GM23338 (cell line): ENCODE measurements at regions not wholly inside any gene's neighbourhood (a gene's known extent, or its start where the extent isn't known, plus 50 kb on each side); places are given as distances from the start of the nearest gene placed in this dataset.

Experiments used
- ATAC-seq: fragments of 200-7000 bp; cut with Tn5 transposase; 3 replicates; pipeline ENCODE4 v1.9.1; 2020
- DNase-seq: peaks from one replicate; pipeline ENCODE4 v3.0.0-alpha.2; 2015; ENCODE audit warnings: low spot score
- H2AFZ ChIP-seq: fragments of 200-600 bp; sonication (generic); 2 replicates; pipeline ENCODE4 v1.8.0; 2016; ENCODE audit warnings: antibody characterized with exemption, mild to moderate bottlenecking, moderate library complexity
- H3F3A ChIP-seq: fragments of 200-600 bp; sonication (generic); replicated peaks from 2 replicates; pipeline ENCODE4 v1.8.0; 2017; ENCODE audit warnings: antibody characterized with exemption, mixed run types, low read depth
- H3K27ac ChIP-seq: fragments of 200-600 bp; sonication (generic); 2 replicates; pipeline ENCODE4 v1.6.1; 2016; ENCODE audit warnings: low read depth
- H3K27me3 ChIP-seq: fragments of 200-600 bp; sonication (generic); 2 replicates; pipeline ENCODE4 v1.8.0; 2016; ENCODE audit warnings: mild to moderate bottlenecking, mixed run types, moderate library complexity; ENCODE audit not compliant: insufficient read depth
- H3K36me3 ChIP-seq: fragments of 200-600 bp; sonication (generic); 2 replicates; pipeline ENCODE4 v1.8.0; 2016; ENCODE audit warnings: mild to moderate bottlenecking; ENCODE audit not compliant: insufficient read depth
- H3K4me1 ChIP-seq: fragments of 200-600 bp; sonication (generic); 2 replicates; pipeline ENCODE4 v1.8.0; 2016; ENCODE audit warnings: mild to moderate bottlenecking, moderate library complexity; ENCODE audit not compliant: insufficient read depth
- H3K4me2 ChIP-seq: fragments of 200-600 bp; sonication (generic); 2 replicates; pipeline ENCODE4 v1.7.1; 2017; ENCODE audit warnings: mixed run types
- H3K4me3 ChIP-seq: fragments of 200-600 bp; sonication (generic); 2 replicates; pipeline ENCODE4 v1.6.1; 2016; ENCODE audit warnings: mixed run types
- H3K79me2 ChIP-seq: fragments of 200-600 bp; sonication (generic); replicated peaks from 2 replicates; pipeline ENCODE4 v1.8.0; 2017; ENCODE audit warnings: mild to moderate bottlenecking; ENCODE audit not compliant: insufficient read depth
- H3K9me2 ChIP-seq: fragments of 200-600 bp; sonication (generic); 2 replicates; pipeline ENCODE4 v1.8.0; 2017; ENCODE audit not compliant: insufficient read depth
- H4K20me1 ChIP-seq: fragments of 200-600 bp; sonication (generic); replicated peaks from 2 replicates; pipeline ENCODE4 v1.8.0; 2017; ENCODE audit warnings: mild to moderate bottlenecking; ENCODE audit not compliant: insufficient read depth
- H3K27ac Mint-ChIP-seq: 2 replicates; pipeline ENCODE4 v1.8.0; 2020; ENCODE audit warnings: inconsistent platforms, mild to moderate bottlenecking, moderate library complexity, mixed read lengths
- H3K27me3 Mint-ChIP-seq: 3 replicates; pipeline ENCODE4 v1.8.0; 2022; ENCODE audit warnings: low read depth, mild to moderate bottlenecking, moderate library complexity, mixed read lengths, inconsistent platforms; ENCODE audit not compliant: insufficient read depth, poor library complexity
- H3K36me3 Mint-ChIP-seq: 3 replicates; pipeline ENCODE4 v1.8.0; 2021; ENCODE audit warnings: low read depth, mild to moderate bottlenecking, inconsistent platforms, moderate library complexity, mixed read lengths
- H3K4me1 Mint-ChIP-seq: 3 replicates; pipeline ENCODE4 v1.8.0; 2020; ENCODE audit warnings: mild to moderate bottlenecking, inconsistent platforms, mixed read lengths
- H3K4me3 Mint-ChIP-seq: 3 replicates; pipeline ENCODE4 v1.8.0; 2021; ENCODE audit warnings: moderate library complexity, mild to moderate bottlenecking, inconsistent platforms, mixed read lengths
- H3K9me3 Mint-ChIP-seq: 3 replicates; pipeline ENCODE4 v1.8.0; 2020; ENCODE audit warnings: moderate library complexity, mild to moderate bottlenecking, inconsistent platforms, mixed read lengths
- CREB1 ChIP-seq: fragments of 250-450 bp; sonication (Bioruptor Pico); IDR thresholded peaks from 2 replicates; pipeline ENCODE4 v1.5.0; 2020; ENCODE audit warnings: low read depth, mild to moderate bottlenecking, moderate library complexity
- EZH2 ChIP-seq: fragments of 200-600 bp; sonication (generic); IDR thresholded peaks from one replicate; pipeline ENCODE4 v1.8.0; 2017; ENCODE audit warnings: antibody characterized with exemption, mild to moderate bottlenecking, low read depth; ENCODE audit not compliant: unreplicated experiment
- EZH2phosphoT487 ChIP-seq: fragments of 200-600 bp; sonication (generic); IDR thresholded peaks from one replicate; pipeline ENCODE4 v1.8.1; 2018; ENCODE audit warnings: antibody characterized with exemption; ENCODE audit not compliant: unreplicated experiment
- JUNB ChIP-seq: IDR thresholded peaks from one replicate; pipeline ENCODE4 v1.6.1; 2016; ENCODE audit warnings: antibody characterized with exemption; ENCODE audit not compliant: unreplicated experiment
- NANOG ChIP-seq: IDR thresholded peaks from 2 replicates; pipeline ENCODE4 v1.6.1; 2016; ENCODE audit warnings: antibody characterized with exemption, borderline replicate concordance
- POLR2AphosphoS5 ChIP-seq: IDR thresholded peaks from 2 replicates; pipeline ENCODE4 v1.6.1; 2016; ENCODE audit warnings: antibody characterized with exemption, low read depth
- STAT1 ChIP-seq: IDR thresholded peaks from one replicate; pipeline ENCODE4 v1.6.1; 2016; ENCODE audit warnings: antibody characterized with exemption; ENCODE audit not compliant: unreplicated experiment
- ZNF114 ChIP-seq: fragments of 250-450 bp; sonication (Bioruptor Pico); IDR thresholded peaks from 2 replicates; pipeline ENCODE4 v1.5.0; 2020; ENCODE audit warnings: mild to moderate bottlenecking, moderate library complexity
- ZNF331 ChIP-seq: fragments of 250-450 bp; sonication (Bioruptor Pico); IDR thresholded peaks from 2 replicates; pipeline ENCODE4 v1.5.0; 2020; ENCODE audit warnings: low read depth, mild to moderate bottlenecking, moderate library complexity
- TF ChIP-seq, protein P1 (sequence below), 2 experiments: fragments of 200-600 bp in 1 of 2; sonication (generic) in 1 of 2; conservative IDR thresholded peaks; 2 replicates each; pipeline versions ENCODE4 v1.5.1 to v1.6.1; 2016 to 2017; ENCODE audit warnings: antibody characterized with exemption in 2 of 2, low read depth in 2 of 2, mild to moderate bottlenecking in 2 of 2, moderate library complexity in 1 of 2
- TF ChIP-seq, protein P2 (sequence below): fragments of 250-450 bp; sonication (Bioruptor Pico); IDR thresholded peaks from 2 replicates; pipeline ENCODE4 v1.5.0; 2020; ENCODE audit warnings: mild to moderate bottlenecking, moderate library complexity
- TF ChIP-seq, protein P3 (sequence below): IDR thresholded peaks from one replicate; pipeline ENCODE4 v1.6.1; 2018; ENCODE audit warnings: antibody characterized with exemption; ENCODE audit not compliant: unreplicated experiment
- TF ChIP-seq, protein P4 (sequence below): IDR thresholded peaks from 2 replicates; pipeline ENCODE4 v1.6.1; 2016; ENCODE audit warnings: antibody characterized with exemption

DNA sequence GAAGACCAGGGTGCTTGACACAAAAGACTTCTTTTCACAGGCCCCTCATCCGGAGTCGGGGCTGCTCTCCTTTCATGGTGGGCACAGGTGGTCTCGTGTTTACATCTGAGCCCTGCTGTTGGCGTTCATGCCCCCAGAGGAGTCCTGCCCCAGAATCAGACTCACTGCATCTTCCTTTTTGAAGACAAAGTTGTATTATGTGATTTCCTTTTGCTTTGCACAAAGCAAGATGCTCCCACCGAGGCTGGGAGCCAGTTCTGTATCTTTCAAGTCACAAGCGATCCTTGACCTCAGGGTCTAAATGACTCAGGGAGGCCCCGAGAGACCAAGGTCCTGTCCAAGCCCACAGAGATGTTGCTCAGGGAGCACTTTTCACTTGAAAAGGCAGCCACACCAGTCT is 330.5 kb downstream of the THBS2 start:
- peaks cover 6% of the 10 kb centered on the region for H3K9me3 Mint-ChIP-seq
- no peaks in the 10 kb centered on the region for H3K36me3 ChIP-seq
- H3K4me1 Mint-ChIP-seq: peaks cover 7% of the 10 kb centered on the region
- H2AFZ ChIP-seq: no peak overlapping the region
- TF ChIP-seq EZH2: no peak
- TF ChIP-seq, protein P1, sequence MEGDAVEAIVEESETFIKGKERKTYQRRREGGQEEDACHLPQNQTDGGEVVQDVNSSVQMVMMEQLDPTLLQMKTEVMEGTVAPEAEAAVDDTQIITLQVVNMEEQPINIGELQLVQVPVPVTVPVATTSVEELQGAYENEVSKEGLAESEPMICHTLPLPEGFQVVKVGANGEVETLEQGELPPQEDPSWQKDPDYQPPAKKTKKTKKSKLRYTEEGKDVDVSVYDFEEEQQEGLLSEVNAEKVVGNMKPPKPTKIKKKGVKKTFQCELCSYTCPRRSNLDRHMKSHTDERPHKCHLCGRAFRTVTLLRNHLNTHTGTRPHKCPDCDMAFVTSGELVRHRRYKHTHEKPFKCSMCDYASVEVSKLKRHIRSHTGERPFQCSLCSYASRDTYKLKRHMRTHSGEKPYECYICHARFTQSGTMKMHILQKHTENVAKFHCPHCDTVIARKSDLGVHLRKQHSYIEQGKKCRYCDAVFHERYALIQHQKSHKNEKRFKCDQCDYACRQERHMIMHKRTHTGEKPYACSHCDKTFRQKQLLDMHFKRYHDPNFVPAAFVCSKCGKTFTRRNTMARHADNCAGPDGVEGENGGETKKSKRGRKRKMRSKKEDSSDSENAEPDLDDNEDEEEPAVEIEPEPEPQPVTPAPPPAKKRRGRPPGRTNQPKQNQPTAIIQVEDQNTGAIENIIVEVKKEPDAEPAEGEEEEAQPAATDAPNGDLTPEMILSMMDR (conservative IDR thresholded peaks at IDR 0.05; ENCODE audit: low read depth in 2 of 2): no peak
- no peak for TF ChIP-seq JUNB
- TF ChIP-seq, protein P2, sequence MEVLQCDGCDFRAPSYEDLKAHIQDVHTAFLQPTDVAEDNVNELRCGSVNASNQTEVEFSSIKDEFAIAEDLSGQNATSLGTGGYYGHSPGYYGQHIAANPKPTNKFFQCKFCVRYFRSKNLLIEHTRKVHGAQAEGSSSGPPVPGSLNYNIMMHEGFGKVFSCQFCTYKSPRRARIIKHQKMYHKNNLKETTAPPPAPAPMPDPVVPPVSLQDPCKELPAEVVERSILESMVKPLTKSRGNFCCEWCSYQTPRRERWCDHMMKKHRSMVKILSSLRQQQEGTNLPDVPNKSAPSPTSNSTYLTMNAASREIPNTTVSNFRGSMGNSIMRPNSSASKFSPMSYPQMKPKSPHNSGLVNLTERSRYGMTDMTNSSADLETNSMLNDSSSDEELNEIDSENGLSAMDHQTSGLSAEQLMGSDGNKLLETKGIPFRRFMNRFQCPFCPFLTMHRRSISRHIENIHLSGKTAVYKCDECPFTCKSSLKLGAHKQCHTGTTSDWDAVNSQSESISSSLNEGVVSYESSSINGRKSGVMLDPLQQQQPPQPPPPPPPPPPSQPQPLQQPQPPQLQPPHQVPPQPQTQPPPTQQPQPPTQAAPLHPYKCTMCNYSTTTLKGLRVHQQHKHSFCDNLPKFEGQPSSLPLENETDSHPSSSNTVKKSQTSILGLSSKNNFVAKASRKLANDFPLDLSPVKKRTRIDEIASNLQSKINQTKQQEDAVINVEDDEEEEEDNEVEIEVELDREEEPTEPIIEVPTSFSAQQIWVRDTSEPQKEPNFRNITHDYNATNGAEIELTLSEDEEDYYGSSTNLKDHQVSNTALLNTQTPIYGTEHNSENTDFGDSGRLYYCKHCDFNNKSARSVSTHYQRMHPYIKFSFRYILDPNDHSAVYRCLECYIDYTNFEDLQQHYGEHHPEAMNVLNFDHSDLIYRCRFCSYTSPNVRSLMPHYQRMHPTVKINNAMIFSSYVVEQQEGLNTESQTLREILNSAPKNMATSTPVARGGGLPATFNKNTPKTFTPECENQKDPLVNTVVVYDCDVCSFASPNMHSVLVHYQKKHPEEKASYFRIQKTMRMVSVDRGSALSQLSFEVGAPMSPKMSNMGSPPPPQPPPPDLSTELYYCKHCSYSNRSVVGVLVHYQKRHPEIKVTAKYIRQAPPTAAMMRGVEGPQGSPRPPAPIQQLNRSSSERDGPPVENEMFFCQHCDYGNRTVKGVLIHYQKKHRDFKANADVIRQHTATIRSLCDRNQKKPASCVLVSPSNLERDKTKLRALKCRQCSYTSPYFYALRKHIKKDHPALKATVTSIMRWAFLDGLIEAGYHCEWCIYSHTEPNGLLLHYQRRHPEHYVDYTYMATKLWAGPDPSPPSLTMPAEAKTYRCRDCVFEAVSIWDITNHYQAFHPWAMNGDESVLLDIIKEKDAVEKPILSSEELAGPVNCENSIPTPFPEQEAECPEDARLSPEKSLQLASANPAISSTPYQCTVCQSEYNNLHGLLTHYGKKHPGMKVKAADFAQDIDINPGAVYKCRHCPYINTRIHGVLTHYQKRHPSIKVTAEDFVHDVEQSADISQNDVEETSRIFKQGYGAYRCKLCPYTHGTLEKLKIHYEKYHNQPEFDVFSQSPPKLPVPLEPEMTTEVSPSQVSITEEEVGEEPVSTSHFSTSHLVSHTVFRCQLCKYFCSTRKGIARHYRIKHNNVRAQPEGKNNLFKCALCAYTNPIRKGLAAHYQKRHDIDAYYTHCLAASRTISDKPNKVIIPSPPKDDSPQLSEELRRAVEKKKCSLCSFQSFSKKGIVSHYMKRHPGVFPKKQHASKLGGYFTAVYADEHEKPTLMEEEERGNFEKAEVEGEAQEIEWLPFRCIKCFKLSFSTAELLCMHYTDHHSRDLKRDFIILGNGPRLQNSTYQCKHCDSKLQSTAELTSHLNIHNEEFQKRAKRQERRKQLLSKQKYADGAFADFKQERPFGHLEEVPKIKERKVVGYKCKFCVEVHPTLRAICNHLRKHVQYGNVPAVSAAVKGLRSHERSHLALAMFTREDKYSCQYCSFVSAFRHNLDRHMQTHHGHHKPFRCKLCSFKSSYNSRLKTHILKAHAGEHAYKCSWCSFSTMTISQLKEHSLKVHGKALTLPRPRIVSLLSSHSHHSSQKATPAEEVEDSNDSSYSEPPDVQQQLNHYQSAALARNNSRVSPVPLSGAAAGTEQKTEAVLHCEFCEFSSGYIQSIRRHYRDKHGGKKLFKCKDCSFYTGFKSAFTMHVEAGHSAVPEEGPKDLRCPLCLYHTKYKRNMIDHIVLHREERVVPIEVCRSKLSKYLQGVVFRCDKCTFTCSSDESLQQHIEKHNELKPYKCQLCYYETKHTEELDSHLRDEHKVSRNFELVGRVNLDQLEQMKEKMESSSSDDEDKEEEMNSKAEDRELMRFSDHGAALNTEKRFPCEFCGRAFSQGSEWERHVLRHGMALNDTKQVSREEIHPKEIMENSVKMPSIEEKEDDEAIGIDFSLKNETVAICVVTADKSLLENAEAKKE (CRISPR knock-in tag): no peak
- no peak for TF ChIP-seq ZNF331 (CRISPR knock-in tag)
- TF ChIP-seq EZH2phosphoT487: no peak
- TF ChIP-seq, protein P3, sequence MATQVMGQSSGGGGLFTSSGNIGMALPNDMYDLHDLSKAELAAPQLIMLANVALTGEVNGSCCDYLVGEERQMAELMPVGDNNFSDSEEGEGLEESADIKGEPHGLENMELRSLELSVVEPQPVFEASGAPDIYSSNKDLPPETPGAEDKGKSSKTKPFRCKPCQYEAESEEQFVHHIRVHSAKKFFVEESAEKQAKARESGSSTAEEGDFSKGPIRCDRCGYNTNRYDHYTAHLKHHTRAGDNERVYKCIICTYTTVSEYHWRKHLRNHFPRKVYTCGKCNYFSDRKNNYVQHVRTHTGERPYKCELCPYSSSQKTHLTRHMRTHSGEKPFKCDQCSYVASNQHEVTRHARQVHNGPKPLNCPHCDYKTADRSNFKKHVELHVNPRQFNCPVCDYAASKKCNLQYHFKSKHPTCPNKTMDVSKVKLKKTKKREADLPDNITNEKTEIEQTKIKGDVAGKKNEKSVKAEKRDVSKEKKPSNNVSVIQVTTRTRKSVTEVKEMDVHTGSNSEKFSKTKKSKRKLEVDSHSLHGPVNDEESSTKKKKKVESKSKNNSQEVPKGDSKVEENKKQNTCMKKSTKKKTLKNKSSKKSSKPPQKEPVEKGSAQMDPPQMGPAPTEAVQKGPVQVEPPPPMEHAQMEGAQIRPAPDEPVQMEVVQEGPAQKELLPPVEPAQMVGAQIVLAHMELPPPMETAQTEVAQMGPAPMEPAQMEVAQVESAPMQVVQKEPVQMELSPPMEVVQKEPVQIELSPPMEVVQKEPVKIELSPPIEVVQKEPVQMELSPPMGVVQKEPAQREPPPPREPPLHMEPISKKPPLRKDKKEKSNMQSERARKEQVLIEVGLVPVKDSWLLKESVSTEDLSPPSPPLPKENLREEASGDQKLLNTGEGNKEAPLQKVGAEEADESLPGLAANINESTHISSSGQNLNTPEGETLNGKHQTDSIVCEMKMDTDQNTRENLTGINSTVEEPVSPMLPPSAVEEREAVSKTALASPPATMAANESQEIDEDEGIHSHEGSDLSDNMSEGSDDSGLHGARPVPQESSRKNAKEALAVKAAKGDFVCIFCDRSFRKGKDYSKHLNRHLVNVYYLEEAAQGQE: no peak
- no peak for TF ChIP-seq ZNF114
- no peak for TF ChIP-seq CREB1
- no peak for TF ChIP-seq STAT1
- TF ChIP-seq POLR2AphosphoS5: no peak
- TF ChIP-seq, protein P4, sequence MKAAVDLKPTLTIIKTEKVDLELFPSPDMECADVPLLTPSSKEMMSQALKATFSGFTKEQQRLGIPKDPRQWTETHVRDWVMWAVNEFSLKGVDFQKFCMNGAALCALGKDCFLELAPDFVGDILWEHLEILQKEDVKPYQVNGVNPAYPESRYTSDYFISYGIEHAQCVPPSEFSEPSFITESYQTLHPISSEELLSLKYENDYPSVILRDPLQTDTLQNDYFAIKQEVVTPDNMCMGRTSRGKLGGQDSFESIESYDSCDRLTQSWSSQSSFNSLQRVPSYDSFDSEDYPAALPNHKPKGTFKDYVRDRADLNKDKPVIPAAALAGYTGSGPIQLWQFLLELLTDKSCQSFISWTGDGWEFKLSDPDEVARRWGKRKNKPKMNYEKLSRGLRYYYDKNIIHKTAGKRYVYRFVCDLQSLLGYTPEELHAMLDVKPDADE: no peak
- no peak for TF ChIP-seq NANOG
- H3K79me2 ChIP-seq: no peaks in the 10 kb centered on the region
- peaks cover 1% of the 10 kb centered on the region for H3K27me3 Mint-ChIP-seq
- no peak overlapping the region for H3K4me3 ChIP-seq
- no peaks in the 10 kb centered on the region for H3K27me3 ChIP-seq
- no peak for DNase-seq
- H3K36me3 Mint-ChIP-seq: peaks cover 7% of the 10 kb centered on the region; the same call in 2 of the 3 replicates
- no peaks in the 10 kb centered on the region; the same call in 1 of the 2 replicates for H3K4me1 ChIP-seq
- H4K20me1 ChIP-seq: no peaks in the 10 kb centered on the region
- H3K27ac Mint-ChIP-seq: no peak overlapping the region
- no peak overlapping the region for H3K4me2 ChIP-seq
- no peak overlapping the region for H3K27ac ChIP-seq
- H3F3A ChIP-seq: no peaks in the 10 kb centered on the region
- no peaks in the 10 kb centered on the region for H3K9me2 ChIP-seq
- H3K4me3 Mint-ChIP-seq: no peak overlapping the region
- ATAC-seq: no peak
